Prostate gland (tissue), 2 donors: ENCODE measurements at regions not wholly inside any gene's neighbourhood (a gene's known extent, or its start where the extent isn't known, plus 50 kb on each side); places are given as distances from the start of the nearest gene placed in this dataset.

Experiments used
- DNase-seq: peaks from one replicate; pipeline ENCODE4 v3.0.0-alpha.2; 2019; ENCODE audit warnings: low spot score
- H3K27ac ChIP-seq, 2 donors: fragments of 200-600 bp; sonication (generic); 2 replicates each; pipeline ENCODE4 v1.5.1; 2017 to 2019
- H3K27me3 ChIP-seq: fragments of 200-600 bp; sonication (generic); replicated peaks from 2 replicates; pipeline ENCODE4 v1.5.1; 2019; ENCODE audit not compliant: insufficient read depth
- H3K36me3 ChIP-seq, 2 donors: fragments of 200-600 bp; sonication (generic); 1 replicate in 1 of 2; 2 replicates in 1 of 2; pipeline versions ENCODE4 v1.5.1 to v1.8.1; 2017 to 2019
- H3K4me1 ChIP-seq: fragments of 200-600 bp; sonication (generic); replicated peaks from 2 replicates; pipeline ENCODE4 v1.5.1; 2019
- H3K4me3 ChIP-seq, 2 donors: fragments of 200-600 bp; sonication (generic); 2 replicates each; pipeline ENCODE4 v1.5.1; 2017 to 2019
- H3K9me3 ChIP-seq: fragments of 200-600 bp; sonication (generic); 2 replicates; pipeline ENCODE4 v1.5.1; 2017
- CTCF ChIP-seq, 4 experiments: fragments of 200-600 bp in 2 of 4; fragments of 450-650 bp in 2 of 4; sonication (generic) in 2 of 4; IDR thresholded peaks; 1 replicate in 3 of 4; 2 replicates in 1 of 4; pipeline ENCODE4 v1.5.1; 2016 to 2019; ENCODE audit warnings: antibody characterized with exemption in 4 of 4, mild to moderate bottlenecking in 2 of 4, moderate library complexity in 2 of 4
- POLR2A ChIP-seq: fragments of 450-650 bp; IDR thresholded peaks from one replicate; pipeline ENCODE4 v1.6.1; 2016; ENCODE audit warnings: antibody characterized with exemption, mild to moderate bottlenecking
- POLR2AphosphoS5 ChIP-seq: sonication (generic); formaldehyde crosslinking; IDR thresholded peaks from one replicate; pipeline ENCODE4 v1.6.1; 2017; ENCODE audit warnings: antibody characterized with exemption
- WGBS: methylation state at CpG from one replicate; pipeline ENCODE4 v1.1.5; 2018; 5-methylcytosine and 5-hydroxymethylcytosine counted together
- intact Hi-C: fragments of 100-400 bp; cut with DNase I; formaldehyde crosslinking; loops from one replicate; pipeline ENCODE4 v1.14.2; 2022

DNA sequence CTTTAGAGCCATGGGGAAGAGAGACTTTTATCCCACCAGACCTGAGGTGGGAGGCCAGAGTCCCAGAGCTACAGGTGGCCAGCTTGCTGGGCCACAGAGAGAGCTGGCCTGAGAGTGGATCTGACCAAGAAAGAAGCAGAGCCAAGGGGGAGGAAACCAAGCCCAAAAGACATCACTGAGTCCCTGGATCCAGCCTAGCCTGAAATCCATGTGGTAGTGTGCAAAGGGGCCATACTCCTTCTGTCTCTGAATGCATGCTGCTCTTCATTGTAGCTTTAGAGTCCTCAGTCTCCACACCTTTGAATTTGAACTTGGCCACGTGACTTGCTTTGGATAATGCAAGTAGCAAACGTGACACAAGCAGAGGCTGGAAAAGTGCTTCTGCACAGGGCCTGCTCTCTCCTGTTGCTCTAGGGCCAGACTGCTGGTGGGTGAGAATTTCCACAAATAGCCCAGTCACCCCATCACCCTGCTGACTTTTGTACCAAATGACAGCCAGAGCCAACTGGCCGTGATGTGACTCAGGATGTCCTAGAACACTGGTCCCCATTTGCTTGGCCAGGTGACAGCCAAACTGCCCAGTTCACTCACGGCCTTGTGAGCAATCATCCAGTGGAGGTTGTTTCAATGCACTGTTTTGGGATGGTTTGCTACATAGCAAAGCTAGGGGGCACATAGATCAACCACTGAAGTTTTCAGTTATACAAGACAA is 93.6 kb downstream of the DHCR7 start:
- Histone ChIP-seq H3K36me3 (no peaks in the 10 kb centered on the region), H3K4me1 (no peaks in the 10 kb centered on the region), H3K27me3 (no peaks in the 10 kb centered on the region), H3K27ac (no peak overlapping the region), H3K4me3 (no peak overlapping the region), H3K9me3 (no peaks in the 10 kb centered on the region)
- intact Hi-C loops = no loop called here
- 89% methylated on average over 4 of the region's 4 CpGs for WGBS
- no peak for DNase-seq
- TF ChIP-seq POLR2A = no peak
- no peak for TF ChIP-seq POLR2AphosphoS5
- no peak for TF ChIP-seq CTCF (IDR thresholded peaks at IDR 0.05)

- H3K9me3 ChIP-seq = no peaks in the 10 kb centered on the region
- no peak for TF ChIP-seq CTCF (IDR thresholded peaks at IDR 0.05)
- no peak for TF ChIP-seq POLR2A
- TF ChIP-seq POLR2AphosphoS5 = no peak
- 87% methylated on average over 6 of the region's 6 CpGs for WGBS
Observed at GRCh38 chr11:71352748-71353147, 95.4 kb downstream of the DHCR7 start.

DNA sequence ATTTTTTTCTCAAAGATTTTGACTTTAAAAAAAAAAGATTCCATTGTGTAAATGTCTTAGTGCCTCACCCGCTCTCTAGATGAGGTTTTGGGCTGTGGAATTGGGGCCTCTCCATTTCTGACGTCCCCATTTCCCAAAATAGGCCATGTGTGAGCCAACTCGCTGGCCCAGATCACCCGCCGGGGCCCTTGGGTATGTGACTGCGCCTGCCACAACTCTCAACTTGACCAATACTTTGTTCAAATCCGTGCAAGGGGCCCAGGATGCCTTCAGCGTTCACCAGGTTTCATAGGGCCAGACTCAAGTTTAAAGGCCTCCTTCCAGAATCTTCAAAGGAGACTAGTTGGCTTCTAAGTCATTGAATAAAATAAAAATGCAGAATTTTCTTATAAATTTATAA is 96.0 kb downstream of the DHCR7 start:
- intact Hi-C loops = no loop called here
- H3K9me3 ChIP-seq = no peaks in the 10 kb centered on the region
- H3K27ac ChIP-seq = no peak overlapping the region
- H3K4me1 ChIP-seq = no peaks in the 10 kb centered on the region
- no peak for DNase-seq
- TF ChIP-seq CTCF (IDR thresholded peaks at IDR 0.05) (no peak), POLR2A (no peak), POLR2AphosphoS5 (no peak)
- 92% methylated on average over 8 of the region's 8 CpGs for WGBS
- H3K27me3 ChIP-seq = no peaks in the 10 kb centered on the region
- H3K4me3 ChIP-seq = no peak overlapping the region
- H3K36me3 ChIP-seq = no peaks in the 10 kb centered on the region

More at GRCh38 chr11:71352748-71353147, 95.4 kb downstream of the DHCR7 start:
- Histone ChIP-seq H3K36me3 (no peaks in the 10 kb centered on the region), H3K27me3 (no peaks in the 10 kb centered on the region), H3K27ac (no peak overlapping the region), H3K4me1 (no peaks in the 10 kb centered on the region), H3K4me3 (no peak overlapping the region)
- DNase-seq = no peak
- intact Hi-C loops = no loop called here

DNA sequence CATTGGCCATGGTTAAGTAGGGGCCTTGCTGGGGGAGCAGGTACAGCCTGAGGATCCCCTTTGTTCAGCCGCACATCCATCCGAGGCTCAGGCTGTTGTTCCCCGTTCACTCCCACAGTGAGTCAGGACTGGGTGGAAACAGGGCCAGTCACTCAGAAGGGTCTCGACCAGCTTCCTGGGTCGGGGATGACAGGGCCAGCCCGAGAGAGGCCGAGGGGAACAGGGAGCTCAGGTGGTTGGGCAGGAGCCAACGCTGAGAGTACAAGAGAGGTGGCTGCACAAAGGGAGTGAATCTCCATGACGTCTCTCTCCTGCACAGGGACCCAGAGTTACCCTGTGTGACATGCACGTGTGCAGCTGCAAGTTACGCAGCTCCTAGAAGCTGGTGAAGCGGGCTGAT is 97.2 kb upstream of the SHANK2 start:
- no peaks in the 10 kb centered on the region for H3K27me3 ChIP-seq
- 63% methylated on average over 12 of the region's 12 CpGs for WGBS

More for the DNA sequence above, 97.2 kb upstream of the SHANK2 start:
- TF ChIP-seq CTCF (IDR thresholded peaks at IDR 0.05) = no peak
- TF ChIP-seq POLR2AphosphoS5 = no peak
- no peak for TF ChIP-seq POLR2A
- DNase-seq = no peak
- Histone ChIP-seq H3K4me1 (no peaks in the 10 kb centered on the region), H3K4me3 (no peak overlapping the region), H3K36me3 (no peaks in the 10 kb centered on the region), H3K27ac (no peak overlapping the region), H3K9me3 (no peaks in the 10 kb centered on the region)
- intact Hi-C loops = no loop called here
